Liver (tissue), 7 donors: ENCODE measurements at regions not wholly inside any gene's neighbourhood (a gene's known extent, or its start where the extent isn't known, plus 50 kb on each side); places are given as distances from the start of the nearest gene placed in this dataset.

ENCODE experiments used
- DNase-seq: peaks from one replicate; pipeline ENCODE4 v3.0.0-alpha.2; 2017; ENCODE audit warnings: low spot score
- H3K27ac ChIP-seq, 2 donors: one replicate each; pipeline ENCODE4 v1.7.0; 2013; ENCODE audit warnings: inconsistent platforms in 2 of 2, low read length in 2 of 2, control low read depth in 1 of 2, low read depth in 1 of 2, mild to moderate bottlenecking in 1 of 2
- H3K27me3 ChIP-seq, 4 donors: one replicate each; pipeline versions ENCODE4 v1.6.1 to v1.7.0; 2013; ENCODE audit warnings: low read length in 3 of 4, inconsistent platforms in 1 of 4, mild to moderate bottlenecking in 1 of 4, moderate library complexity in 1 of 4; ENCODE audit not compliant: control insufficient read depth in 4 of 4, insufficient read depth in 4 of 4
- H3K36me3 ChIP-seq, 4 donors: one replicate each; pipeline versions ENCODE4 v1.6.1 to v1.7.0; 2013; ENCODE audit warnings: low read length in 3 of 4, mild to moderate bottlenecking in 3 of 4, low read depth in 1 of 4, moderate library complexity in 1 of 4; ENCODE audit not compliant: control insufficient read depth in 4 of 4, insufficient read depth in 3 of 4
- H3K4me1 ChIP-seq, 4 donors: one replicate each; pipeline versions ENCODE4 v1.6.1 to v1.7.0; 2013; ENCODE audit warnings: low read length in 3 of 4, mild to moderate bottlenecking in 3 of 4, moderate library complexity in 1 of 4; ENCODE audit not compliant: control insufficient read depth in 4 of 4, insufficient read depth in 4 of 4
- H3K4me3 ChIP-seq, 3 donors: one replicate each; pipeline versions ENCODE4 v1.6.1 to v1.7.0; 2013; ENCODE audit warnings: low read length in 3 of 3, control low read depth in 1 of 3, low read depth in 1 of 3, mild to moderate bottlenecking in 1 of 3
- H3K9ac ChIP-seq, 2 donors: one replicate each; pipeline ENCODE4 v1.7.0; 2013; ENCODE audit warnings: low read length in 2 of 2, mild to moderate bottlenecking in 2 of 2, moderate library complexity in 2 of 2, control low read depth in 1 of 2, low read depth in 1 of 2
- H3K9me3 ChIP-seq, 4 donors: one replicate each; pipeline versions ENCODE4 v1.6.1 to v1.7.0; 2013; ENCODE audit warnings: low read length in 3 of 4; ENCODE audit not compliant: control insufficient read depth in 4 of 4
- HNF4G ChIP-seq: IDR thresholded peaks from 2 replicates; pipeline ENCODE4 v1.6.1; 2016; ENCODE audit warnings: antibody characterized with exemption
- RXRA ChIP-seq, 2 donors: IDR thresholded peaks; 2 replicates each; pipeline ENCODE4 v1.6.1; 2017 to 2018; ENCODE audit warnings: antibody characterized with exemption in 2 of 2, mild to moderate bottlenecking in 1 of 2
- SP1 ChIP-seq: IDR thresholded peaks from 2 replicates; pipeline ENCODE4 v1.6.1; 2018; ENCODE audit warnings: antibody characterized with exemption, mild to moderate bottlenecking
- TAF1 ChIP-seq: conservative IDR thresholded peaks from 2 replicates; pipeline ENCODE4 v1.6.1; 2016; ENCODE audit warnings: antibody characterized with exemption, mild to moderate bottlenecking
- WGBS: extraction: QIAGEN DNeasy Blood & Tissue Kit; methylation state at CpG from one replicate; pipeline ENCODE4 v1.1.7; 2013; 5-methylcytosine and 5-hydroxymethylcytosine counted together
- TF ChIP-seq, protein P1 (sequence below): IDR thresholded peaks from 2 replicates; pipeline ENCODE4 v1.6.1; 2016; ENCODE audit warnings: antibody characterized with exemption
- donor health status: healthy.
- donor health status: healthy.
- donor health status: healthy.
- donor health status: healthy.

DNA sequence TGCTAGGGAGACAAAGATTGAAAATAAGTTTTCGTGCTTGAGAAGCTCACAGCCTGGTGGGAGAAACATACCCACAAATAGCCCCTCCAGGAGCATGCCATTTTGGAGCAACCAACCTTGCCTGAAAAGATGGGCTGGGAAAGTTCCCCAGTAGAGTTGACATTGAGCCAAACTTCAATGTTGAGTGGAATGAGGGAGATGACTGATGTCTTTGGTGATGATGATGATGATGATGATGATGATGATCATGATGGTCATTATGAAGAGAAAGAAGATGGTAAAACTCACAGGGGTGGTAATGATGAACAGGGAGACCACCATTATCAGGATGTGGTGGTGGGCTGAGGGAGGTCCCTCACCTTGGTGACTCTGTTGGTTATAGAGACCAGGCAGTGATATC is 50.1 kb upstream of the ADRA1D start:
- TF ChIP-seq TAF1: no peak
- TF ChIP-seq RXRA (IDR thresholded peaks at IDR 0.05): no peak
- TF ChIP-seq SP1: no peak
- no peak for TF ChIP-seq HNF4G
- TF ChIP-seq, protein P1, sequence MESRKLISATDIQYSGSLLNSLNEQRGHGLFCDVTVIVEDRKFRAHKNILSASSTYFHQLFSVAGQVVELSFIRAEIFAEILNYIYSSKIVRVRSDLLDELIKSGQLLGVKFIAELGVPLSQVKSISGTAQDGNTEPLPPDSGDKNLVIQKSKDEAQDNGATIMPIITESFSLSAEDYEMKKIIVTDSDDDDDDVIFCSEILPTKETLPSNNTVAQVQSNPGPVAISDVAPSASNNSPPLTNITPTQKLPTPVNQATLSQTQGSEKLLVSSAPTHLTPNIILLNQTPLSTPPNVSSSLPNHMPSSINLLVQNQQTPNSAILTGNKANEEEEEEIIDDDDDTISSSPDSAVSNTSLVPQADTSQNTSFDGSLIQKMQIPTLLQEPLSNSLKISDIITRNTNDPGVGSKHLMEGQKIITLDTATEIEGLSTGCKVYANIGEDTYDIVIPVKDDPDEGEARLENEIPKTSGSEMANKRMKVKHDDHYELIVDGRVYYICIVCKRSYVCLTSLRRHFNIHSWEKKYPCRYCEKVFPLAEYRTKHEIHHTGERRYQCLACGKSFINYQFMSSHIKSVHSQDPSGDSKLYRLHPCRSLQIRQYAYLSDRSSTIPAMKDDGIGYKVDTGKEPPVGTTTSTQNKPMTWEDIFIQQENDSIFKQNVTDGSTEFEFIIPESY: no peak
- no peak for DNase-seq
- Histone ChIP-seq H3K9ac (no peak overlapping the region), H3K4me3 (no peak overlapping the region), H3K4me1 (no peaks in the 10 kb centered on the region), H3K27ac (no peak overlapping the region), H3K9me3 (no peaks in the 10 kb centered on the region), H3K27me3 (peaks cover 0 to 11% (median 2%) of the 10 kb centered on the region in 4 donors), H3K36me3 (no peaks in the 10 kb centered on the region)
- whole genome bisulfite sequencing: 59% methylated on average over 1 of the region's 1 CpG
